ENCODE measurements at regions not wholly inside any gene's neighbourhood (a gene's known extent, or its start where the extent isn't known, plus 50 kb on each side); places are given as distances from the start of the nearest gene placed in this dataset.

DNA sequence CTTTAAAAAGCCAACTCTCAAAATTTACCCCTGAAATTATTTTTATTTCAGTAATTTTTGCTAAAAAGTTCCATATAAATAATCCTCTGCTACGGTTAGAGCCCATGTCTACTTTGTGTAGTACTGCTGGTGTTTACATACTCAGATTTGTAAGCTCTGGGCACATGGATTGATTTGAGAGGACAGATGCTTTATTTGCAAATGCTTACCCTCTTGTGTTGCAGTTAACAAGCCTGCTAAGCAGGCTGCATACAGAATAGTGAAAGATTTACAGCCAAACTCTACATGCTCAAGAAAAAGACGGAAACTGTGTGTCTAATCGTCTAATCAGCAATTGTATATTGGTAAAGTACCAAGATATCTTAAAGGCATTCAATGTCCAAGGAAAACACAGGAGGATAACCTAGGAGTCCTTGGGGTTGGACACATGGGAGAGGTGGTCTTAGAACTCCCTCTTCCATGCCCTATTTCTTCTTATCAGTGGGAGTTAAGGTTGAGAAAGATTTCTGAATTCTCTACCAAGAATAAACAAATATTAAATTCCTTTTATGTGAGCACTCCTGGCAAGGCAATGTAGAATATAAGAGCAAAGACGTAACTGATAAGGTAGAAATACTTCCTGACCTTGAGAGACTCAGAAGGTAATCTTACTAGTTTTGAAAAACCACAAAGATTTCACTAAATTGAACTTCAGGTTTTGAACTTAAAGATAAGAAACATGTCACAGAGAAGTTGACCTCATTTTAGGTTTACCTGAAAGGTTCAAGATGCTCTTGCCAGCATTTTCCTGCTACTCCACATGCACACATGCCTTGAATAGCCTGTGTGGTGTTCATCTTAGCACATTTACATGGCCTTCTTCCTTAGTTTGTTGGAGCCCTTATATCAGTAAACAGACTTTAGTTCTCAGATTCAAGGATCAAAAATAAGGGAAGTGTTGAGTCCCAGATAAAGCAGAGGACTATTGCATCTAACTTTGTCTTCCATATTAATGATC lies 1216.5 kb downstream of the SORCS3 start:
- FAIRE-seq, result no peak

- FAIRE-seq, result no peak
Observed at GRCh38 chr10:105855791-105856190, 1214.7 kb downstream of the SORCS3 start.

DNA sequence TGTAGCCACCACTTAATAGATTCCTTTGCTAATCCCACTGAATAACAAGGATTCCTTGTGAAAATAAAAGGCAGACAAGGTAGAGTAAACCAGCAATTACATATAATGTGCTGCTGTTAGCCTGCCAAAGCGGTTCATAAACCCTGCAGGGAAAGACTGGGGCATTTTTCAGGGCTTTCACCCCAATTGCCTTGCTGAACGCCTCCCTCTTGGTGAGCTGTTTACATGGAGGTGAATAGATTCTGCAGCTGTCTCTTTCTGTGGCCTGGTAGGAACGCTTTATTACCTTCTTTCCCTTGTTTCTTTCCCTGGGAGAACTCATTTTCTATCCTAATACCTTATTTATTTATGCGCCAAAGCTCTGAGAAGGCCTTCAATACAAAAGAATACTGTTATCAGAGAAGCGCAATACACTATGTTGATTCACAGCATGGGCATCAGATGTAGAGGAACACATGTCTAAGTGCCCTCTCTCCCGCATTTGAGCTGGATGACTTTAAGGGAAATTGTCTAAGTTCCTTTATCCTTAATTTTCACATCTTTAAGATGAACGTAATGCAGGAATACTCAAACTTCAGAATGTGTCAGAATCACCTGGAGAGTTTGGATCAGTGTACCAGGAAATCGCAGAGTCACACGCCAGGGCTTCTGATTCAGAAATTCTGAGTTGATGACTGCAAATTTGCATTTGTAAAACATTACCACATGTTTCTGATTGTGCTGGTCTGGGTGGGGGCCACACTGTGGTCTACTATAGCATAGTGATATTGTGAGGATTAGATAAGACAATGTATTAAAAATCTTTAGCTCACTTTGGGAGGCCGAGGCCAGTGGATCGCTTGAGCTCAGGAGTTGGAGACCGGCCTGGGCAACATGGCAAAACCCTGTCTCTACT lies 1203.8 kb downstream of the SORCS3 start:
- FAIRE-seq, result no peak

DNA sequence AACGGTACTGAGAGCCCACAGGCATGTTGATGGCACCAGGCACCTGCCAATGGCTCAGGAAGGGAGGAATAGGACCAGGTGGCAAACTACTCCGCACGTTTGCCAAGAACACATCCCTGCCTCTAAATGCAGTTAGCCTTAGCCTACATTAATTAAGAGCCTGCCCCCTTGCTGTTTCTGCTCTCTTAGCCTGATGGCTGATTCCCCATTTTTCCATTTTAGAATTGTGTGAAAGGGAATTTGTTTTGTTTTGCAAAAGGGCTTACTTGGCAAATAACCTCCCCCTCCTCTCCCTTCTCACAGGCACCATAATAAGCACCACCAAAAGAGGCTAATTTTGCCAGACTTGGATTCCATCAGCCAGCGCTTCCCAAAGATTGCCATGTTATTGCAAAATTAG lies 1203.2 kb downstream of the SORCS3 start:
- no peak for FAIRE-seq

DNA sequence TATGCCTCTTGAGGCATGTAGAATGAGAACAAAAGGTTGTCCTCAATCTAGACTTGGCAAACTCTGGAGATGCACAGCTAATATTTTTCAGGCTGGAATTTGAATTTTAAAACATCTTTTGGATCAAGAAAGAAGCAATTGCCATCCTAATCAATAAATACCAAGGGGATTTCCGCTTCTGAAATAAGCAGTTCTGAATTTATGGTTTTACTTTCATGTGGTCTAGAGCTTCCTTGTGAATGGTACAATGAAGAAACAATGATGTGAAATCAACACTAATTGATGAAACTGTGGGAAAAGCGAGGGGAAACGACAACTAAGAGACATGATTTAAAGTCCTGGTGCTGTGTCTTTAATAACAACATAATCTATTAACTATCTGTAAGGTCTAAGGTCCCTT lies 1202.7 kb downstream of the SORCS3 start:
- no peak for FAIRE-seq

GRCh38 chr10:105840288-105840770 lies 1199.2 kb downstream of the SORCS3 start:
- FAIRE-seq, result no peak

- no peak for FAIRE-seq
Observed at GRCh38 chr10:105838392-105838791, 1197.3 kb downstream of the SORCS3 start.

DNA sequence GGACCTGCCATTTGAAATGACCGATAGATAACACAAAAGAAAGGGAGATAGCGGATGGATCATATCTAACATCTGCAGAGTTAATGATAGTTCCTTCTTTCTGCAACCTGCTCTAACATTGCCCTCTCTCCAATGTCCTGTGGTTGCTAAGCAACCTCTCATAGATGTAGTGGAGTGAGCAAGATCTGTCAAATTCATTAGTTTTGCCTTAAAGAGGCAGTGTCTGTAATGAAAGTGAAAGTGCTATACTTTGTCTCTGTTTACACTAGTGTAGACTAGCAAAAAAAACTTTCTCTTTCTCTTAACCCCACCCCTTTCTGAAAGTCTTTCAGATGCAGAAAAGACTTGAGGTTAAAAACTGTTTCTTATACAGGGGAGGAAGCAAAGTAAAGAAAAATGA lies 1196.9 kb downstream of the SORCS3 start:
- no peak for FAIRE-seq

DNA sequence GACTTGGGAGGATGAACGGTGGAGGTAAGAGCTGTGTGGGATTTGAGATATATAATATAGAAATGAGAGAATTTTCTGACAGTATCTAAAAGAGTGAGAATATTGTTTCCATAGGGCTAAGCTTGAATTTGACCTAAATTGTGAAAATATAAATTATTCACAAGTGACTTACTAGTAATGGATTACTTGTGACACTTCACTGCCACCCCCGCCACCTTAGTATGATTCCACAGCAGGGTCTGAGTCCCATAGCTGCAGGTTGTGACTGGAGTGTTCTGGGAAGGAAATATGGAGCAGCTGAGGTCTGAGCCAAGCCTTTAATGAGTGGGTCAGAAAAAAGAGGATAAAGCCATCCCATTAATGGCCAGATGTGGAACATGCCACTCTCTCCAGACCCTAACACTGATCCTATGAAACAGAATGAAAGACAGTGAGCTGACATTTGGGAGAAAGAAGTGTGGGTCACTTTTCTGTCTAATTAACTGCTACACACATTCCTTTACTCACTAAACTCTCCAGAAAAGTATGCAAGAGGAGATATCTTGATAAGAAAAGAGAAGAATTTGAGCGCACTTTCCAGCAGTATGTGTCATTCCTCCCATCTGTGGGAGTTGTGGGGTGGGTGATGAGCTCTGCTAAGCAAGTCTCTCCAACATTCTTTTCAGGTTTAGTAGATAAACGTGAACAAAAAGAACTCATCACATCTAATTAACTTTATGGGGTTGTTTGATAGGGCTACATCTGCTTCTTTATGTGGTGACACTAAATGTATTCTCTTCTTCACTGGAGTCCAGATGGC lies 1193.4 kb downstream of the SORCS3 start:
- FAIRE-seq, result no peak

- no peak for FAIRE-seq
Observed at GRCh38 chr10:105827133-105827532, 1186.0 kb downstream of the SORCS3 start.

- FAIRE-seq, result no peak
Observed at GRCh38 chr10:105807935-105808587, 1167.0 kb downstream of the SORCS3 start.

DNA sequence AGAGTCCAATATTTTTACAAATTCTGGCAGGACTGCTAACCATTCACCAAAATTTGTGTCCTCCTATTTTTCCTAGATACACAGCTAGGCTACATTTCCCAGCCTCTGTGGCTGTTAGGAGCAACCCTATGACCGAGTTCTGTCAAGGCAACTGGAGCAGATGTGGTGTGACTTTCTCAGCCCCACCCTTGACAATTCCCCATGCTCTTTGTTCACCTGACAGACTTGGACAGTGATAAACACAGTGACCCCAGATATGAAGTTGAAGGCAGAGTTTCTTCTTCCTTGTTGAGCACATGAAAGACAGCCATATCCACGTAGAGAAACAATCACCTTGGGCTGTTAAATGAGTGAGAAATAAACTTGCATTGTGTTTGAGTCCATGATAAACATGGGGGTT lies 1162.1 kb downstream of the SORCS3 start:
- no peak for FAIRE-seq

GRCh38 chr10:105800641-105801040 lies 1159.6 kb downstream of the SORCS3 start:
- no peak for FAIRE-seq

DNA sequence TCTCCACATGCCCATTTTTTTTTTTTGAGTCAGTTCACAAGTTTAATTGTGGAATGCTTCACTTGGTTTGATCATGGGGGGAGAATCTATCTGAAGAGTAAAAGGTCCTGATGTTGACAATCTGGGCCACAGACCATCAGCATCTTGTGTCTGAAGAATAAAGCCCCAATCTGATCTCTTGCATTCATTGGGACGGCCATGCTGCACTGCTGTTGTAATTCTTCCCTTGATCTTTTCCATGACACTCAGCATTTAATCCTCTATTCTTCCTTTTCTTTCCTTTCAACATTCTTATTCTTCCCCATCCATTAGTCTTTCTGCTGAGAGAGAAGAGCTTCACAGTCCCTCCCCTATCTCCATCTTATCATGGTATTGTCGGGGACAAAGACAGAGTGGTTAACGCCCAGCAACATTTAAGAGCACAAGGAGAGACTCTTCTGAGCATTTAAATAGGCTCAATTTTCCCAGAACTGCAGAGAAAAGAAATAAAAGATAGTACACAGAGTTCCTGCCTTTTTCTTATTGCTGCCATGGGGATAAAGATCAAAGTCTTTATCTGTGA lies 1157.3 kb downstream of the SORCS3 start:
- no peak for FAIRE-seq

DNA sequence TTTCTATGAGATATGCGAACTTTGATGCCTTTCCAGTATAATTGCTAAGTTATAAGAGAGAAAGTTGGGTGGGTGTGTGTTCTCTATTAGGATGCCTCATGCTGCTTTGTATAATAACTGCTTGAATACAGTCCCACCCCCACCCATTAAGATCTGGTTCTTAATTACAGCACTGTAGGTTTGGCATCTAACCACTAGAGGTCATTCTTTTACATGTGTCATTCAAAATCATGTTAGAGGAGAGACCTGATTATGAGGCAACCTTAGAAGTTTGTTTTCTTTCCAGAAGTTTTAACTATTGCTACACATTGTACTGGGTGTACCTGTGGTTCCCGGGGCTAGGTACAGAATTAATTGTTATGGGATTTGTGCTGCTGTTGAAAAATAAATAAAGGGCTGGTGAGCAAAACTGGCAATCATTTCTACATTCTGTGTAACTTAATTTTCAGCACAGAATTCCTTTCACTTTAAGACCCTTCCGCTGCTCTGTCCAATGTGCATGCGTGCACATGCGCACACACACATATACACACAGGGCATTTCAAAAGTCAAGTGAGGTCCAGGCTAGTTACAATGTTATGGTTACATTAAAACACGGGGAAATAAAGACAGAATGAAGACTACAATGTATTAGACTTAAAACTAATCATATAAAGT lies 1156.3 kb downstream of the SORCS3 start:
- FAIRE-seq, result no peak

DNA sequence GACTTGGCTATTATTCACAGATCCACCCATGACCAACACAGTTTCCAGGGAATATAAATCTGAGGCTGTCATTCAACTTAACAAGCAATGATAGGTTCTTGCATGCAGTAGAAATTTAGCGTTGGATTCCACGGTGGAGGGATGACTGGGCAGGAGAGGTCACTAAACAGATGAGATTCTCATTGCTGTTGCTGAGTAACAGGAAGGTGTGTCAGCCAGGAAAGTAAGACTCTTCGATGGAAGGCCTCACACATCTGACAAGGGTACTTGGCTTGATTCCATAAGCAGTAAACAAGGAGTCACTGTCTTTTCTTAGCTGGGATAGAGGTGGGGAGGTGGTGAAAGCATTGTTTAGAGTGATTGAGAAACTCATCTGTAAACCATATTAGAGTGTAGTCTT lies 1152.0 kb downstream of the SORCS3 start:
- no peak for FAIRE-seq

DNA sequence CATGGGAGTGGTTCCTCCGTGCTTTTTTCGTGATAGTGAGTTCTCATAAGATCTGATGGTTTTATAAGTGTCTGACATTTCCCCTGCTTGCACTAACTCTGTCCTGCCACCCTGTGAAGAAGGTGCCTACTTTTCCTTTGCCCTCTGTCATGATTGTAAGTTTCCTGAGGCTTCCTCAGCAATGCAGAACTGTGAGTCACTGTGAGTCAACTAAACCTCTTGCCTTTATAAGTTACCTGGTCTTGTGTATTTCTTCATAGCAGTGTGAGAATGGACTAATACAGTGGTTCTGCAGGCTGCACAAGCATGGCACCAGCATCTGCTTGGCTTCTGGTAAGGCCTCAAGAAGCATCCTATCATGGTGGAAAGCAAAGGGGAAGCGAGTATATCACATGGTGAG lies 1144.6 kb downstream of the SORCS3 start:
- FAIRE-seq, result no peak

DNA sequence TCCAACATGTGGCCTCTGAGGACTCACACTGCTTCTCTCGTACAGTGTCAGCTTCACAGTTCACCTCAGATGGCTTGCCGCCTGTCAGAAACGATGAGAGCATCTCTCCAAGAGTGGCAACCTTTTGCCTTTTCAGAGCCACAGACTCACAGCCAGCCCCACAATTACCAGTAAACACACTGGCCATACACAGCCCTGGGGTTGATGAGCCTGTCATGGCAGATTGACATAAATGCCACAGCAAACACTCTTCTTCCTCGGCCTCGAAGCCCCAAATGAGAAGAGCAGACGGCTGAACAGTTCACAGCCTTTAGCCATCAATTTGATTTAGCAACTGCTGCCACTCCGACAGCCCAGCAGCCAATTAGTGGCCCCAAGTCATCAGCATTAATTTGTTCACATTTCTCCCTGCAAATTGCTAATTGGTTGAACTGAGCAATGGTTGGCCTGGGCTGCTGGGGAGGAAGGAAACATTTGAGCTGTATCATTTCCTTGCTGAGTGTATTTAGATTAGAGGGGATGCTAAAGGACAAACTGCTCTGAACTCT lies 1142.9 kb downstream of the SORCS3 start:
- no peak for FAIRE-seq

DNA sequence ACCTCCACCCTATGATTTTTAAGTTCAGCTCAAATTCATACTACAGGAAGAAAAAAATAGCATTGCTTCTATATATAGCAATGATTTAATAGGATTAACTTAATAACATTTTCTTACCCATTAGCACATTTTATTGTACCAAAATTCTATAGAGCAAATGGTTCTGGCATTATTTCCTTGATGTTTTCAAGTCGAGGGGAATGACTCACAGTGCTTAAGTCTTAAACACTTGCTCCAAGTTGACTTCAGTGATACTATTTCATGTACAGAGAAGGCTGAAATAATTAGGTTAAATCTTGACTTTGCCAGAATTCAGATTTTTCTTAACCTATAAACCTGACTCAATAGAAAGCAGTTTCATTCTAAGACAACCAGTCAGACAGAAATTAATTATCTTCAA lies 1133.8 kb downstream of the SORCS3 start:
- FAIRE-seq, result no peak

- no peak for FAIRE-seq
Observed at GRCh38 chr10:105774351-105774750, 1133.3 kb downstream of the SORCS3 start.
